Hindlimb muscle (tissue), 1 donor: ENCODE measurements at regions not wholly inside any gene's neighbourhood (a gene's known extent, or its start where the extent isn't known, plus 50 kb on each side); places are given as distances from the start of the nearest gene placed in this dataset.
A peak's percentile ranks its signal among the peaks of the same experiment; 100 is the strongest.
"Not testable (repeated sequence)": the region's sequence is repeated elsewhere in the genome, so short reads cannot be mapped to it uniquely, and the experiment has no call there.

Experiments used
- DNase-seq: peaks from one replicate; pipeline ENCODE4 v3.0.0-alpha.2; 2013

DNA sequence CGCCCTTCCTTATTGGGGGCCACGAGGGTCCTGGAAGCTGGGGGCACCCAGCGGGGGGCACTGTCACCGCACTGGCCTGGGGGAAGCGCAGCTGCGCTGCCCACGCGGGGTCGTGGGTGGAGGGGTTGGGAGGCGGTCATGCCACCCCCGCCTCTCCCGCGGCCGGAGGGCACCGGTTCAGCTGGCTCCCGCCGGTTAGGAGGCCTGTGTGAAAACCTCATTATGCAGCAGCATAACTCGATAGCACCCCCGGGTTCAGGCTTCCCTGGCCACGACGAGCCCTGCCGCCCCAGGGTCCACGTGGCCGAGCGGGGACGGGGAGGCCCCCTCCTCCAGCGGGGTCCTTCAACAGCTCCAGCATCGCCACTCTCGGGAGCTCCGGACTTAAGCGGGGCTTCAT is 91.2 kb upstream of the ERCC6L2 start:
- no peak for DNase-seq

DNA sequence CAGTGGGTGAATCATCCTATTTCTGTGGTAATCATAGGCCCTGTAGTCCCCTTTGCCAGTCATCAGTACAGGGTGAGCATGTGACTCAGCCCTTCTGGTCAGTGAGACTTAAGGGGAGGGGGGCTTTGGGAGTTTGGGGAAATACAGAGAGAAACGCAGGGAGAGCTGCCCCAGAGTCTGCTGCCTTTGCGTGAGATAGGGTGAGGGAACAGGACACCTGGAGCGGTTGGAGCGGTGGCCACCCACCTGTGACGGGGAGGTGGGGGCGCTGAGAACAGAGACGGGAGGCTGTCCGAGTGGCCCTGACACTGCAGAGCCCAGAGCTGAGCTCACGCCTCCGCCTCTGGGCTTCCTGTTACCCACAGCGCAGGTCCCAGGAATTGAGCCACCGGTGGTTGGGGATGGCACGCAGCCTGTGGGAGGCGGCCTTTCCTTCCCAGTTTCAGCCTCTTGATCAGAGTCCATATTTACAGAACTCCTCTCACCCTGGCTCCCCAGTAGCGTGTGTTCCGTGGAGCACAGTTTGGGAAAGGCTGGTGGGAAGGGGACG is 92.0 kb upstream of the ERCC6L2 start:
- no peak for DNase-seq

DNA sequence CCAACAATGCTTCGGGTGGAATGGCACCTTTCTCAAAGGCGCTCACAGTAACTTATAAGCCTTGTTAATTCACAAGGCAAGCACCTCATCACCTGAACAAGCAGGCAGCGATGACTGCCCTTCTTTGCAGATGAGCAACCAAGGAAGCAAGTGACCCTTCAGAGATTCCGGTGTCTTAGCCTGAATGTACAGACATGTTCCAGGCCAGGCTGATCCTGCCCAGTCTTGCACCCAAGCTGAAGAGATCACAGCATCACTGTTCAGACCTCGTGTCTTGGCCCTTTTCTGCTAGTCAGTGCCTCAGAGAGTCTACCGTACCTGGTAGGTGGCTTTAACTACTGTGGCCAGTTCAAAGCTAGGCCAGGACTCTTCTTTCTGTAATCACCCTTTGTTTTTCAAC is 94.7 kb upstream of the ERCC6L2 start:
- no peak for DNase-seq

DNA sequence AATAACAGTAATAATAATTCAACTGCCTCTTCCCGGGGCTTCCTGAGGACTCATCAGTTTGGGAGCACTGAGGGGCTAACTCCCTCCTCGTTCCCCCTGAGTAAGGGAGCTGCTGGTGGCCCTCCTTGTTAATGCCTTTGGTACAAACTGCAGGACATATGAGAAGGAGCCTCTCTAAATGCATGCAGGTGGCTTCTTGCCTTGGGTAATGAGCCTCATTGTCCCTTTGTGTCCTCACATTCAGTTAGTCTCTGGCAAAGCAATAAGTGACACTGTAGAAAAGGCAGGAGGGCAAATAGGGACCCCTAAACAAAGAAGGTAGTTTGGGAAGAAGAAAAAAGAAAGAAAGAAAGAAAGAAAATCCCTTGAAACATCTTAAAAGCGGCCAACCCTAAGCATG is 95.4 kb upstream of the ERCC6L2 start:
- no peak for DNase-seq

DNA sequence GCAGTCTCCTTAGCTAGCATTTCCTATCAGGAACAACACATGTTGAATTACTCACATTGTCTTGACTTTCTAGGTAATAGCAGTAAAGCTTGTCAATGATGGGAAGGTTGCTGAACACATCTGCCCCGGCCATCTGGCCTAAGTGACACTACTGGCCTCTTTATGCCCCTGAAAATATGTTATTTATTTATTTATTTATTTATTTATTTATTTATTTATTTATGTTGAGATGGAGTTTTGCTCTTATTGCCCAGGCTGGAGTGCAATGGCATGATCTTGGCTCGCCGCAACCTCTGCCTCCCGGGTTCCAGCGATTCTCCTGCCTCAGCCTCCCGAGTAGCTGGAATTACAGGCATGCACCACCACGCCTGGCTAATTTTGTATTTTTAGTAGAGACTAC is 95.9 kb upstream of the ERCC6L2 start:
- DNase-seq = not testable (repeated sequence)

DNA sequence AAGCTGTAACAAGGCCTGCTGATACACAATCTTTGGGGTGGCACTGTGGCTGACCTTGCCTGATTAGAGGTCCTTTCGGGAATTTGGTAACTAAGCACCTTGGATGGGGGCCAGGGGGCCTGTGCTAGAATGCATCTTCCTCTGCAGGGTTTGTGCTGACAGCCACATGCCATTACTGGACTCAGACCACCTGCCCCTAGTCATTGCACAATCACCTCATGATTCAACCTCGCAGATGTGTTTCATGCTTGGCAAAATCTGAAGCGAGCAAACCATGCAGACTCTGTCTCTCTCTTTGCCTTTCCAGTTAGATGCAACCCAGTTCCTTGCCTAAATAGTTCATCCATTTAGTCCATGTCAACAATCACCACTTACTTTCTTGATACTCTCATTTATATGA is 96.5 kb upstream of the ERCC6L2 start:
- no peak for DNase-seq

DNA sequence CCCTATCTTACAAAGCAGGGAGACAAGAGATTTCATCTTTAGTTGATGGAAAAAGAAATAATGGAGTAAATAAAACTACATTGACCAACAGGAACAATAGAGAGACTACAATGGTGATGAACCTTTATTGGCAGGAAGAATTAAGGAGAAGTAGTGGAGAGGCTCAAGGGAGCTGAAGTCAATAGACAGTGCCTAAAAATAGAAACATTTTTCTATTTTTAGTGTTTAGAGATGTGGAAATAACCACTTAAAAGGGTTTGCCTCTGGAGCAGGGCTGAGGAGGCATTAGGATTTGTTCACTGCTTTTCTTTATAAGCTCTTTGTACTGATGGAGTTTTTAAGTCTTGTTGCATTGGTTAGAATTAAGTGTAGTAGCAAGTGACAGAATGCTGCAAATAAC is 98.4 kb upstream of the ERCC6L2 start:
- DNase-seq = no peak

DNA sequence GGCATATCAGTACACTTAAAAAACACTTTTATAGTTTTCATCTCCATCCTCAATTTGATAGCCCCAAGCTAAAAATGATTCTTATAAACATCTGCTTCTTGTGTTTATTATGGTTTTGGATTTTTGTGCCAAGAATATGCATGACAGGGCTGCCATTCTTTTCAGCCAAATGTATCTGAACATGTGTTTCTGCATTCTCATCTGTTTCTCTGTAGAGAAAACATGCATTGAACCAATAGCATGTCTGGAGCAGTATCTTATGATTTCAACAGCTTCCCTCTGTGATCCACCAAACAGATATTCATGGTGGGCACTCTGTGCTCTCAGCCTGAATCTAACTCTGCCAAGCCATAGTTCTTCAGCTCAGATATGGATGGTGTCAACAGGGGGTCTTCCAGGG is 99.3 kb upstream of the ERCC6L2 start:
- DNase-seq = no peak

DNA sequence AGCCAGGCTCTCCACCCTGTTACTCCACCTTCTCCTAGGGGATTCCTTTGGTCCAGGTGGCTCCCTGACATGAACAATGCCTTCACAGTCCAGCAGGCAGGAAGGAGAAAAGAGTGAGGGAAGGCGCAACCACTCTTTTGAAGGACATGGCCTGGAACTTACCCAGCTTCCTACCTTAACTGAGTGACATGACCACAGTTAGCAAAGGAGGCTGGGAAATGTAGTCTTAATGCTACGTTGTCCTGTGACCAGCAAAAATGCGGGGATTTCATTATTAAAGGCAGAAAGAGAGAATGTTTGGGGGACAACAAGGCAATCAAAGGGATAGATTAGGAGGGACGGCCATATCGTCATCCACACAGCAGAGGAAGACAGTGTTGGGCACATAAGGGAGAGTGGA is 100.3 kb upstream of the ERCC6L2 start:
- no peak for DNase-seq

DNA sequence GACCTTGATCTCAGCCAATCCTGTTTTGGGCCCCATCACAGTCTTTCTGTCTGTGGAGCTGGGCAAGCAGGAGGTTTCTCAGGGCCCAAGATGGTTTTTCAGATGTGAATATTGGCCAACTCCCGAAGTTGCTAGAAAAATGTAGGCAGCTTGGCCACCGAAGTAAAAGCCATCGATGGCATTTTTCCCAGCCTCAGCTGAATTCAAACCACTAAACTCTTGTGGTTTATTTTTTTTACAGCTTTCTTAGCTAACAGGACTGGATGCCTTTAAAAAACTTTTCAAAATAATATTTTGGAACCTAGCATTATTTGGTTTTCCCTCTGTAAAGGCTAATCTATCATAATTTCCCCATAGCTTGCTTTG is 102.5 kb upstream of the ERCC6L2 start:
- DNase-seq = no peak

DNA sequence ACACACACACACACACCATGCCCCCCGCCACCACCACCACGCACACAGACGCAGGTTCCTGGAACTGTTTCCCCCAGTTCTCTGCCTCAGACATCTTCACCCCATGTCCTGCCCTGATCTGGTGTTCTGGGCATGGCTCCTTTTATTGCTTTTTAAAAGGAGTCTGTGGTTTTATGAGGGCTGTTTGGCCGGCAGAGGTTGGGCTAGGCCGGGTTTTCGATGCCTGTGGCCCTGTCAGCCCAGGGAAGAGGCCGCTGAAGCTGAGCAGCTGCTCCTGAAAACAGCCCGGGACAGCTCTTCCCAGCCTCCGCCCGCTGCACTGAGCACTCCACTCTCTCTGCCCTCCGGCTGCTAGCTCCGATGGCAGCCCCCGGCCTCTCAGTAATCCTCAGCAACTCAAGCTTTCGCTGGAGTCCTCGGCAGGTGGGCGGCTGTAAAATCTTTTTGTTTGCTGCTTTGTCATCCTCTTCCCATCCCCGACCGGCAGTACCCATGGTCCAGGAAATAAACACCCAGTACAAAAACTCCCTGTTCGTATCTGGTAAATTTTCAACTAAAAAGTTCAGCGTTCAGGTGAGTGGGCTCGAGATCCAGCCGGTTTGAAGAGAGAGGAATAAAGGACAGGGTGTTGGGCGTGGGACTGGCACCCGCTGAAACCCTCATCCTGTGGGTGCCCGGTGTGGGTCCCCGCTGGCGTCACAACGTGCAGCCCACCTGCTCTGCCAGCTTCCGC is 103.0 kb upstream of the ERCC6L2 start:
- peak; percentile 45 for DNase-seq

DNA sequence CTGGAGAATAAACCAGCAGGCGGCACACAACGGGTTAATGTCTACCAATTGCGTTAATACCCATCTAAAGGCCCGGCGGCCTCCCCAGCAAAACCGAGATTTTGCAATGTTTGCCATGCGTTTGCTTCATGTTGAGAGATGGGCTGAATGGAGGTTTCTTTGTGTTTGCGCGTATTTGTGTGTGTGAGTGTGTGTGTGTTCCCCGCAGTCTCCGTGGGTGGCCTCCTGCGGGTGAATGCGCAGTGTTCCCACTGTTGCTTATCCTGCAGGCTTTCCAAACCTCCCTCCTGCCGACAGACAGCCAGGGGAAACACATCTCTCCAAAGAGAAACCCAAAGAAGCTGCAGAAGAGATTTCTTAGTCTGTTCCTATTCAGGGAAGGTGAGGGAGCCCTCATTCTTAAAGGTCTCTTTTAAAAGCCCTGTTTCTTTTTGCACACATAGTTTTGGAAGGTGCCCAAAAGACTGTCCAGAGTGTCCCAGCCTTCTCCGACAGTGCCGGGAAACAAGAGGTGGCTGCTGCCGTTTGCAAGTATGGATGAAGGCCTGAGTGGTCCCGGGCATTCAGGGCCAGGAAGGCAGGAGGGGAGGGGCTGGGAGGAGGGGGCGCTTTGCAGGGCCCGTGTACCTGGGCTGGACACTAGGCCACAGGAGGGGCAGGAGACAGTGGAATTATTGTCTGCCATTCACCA is 103.8 kb upstream of the ERCC6L2 start:
- no peak for DNase-seq

DNA sequence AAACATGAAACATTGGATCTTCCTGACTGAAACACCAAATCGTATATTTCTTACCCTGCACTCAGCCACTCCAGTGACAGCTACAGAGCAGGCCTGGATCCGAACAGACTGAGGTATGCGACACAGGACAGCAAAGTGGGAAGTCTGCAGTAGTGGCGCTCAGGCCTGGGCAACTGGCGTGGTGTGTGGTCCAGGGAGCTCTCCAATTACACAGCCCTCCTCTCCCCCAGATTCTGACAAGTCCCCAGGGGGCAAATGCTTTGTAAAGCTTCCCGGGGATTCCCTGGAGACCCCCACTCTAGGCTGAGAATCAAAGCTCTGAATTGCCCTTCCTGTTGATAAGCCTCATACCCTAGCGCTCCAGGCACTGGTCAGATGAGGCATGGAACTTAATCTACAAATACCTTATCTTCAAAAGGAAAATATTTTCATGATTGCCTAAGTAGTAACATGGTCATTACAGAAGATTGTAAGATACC is 104.8 kb upstream of the ERCC6L2 start:
- DNase-seq = no peak

DNA sequence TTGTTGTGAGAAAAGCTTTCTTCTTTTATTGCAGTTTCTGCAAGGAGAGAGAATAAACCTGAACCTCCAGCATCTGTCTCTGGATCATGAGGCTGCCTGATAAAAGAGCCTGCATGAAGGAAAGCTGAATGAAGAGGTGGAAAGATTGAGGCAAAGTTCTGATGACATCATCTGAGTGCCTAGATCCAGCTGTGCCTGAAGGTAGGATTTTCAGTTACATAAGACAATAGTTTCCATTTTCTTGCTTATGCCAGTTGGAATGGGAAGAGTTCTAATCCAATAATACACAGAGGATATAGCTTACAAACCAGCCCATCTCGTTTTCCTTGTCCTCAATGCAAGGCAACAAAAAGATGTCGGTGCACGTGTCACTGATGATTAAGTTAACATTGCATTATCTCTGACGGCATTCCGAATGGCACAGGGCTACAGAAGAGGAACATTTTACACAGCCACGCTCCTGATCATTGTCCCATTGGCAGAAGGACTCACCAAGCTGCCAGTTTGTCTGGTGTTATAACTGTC is 105.5 kb upstream of the ERCC6L2 start:
- no peak for DNase-seq

DNA sequence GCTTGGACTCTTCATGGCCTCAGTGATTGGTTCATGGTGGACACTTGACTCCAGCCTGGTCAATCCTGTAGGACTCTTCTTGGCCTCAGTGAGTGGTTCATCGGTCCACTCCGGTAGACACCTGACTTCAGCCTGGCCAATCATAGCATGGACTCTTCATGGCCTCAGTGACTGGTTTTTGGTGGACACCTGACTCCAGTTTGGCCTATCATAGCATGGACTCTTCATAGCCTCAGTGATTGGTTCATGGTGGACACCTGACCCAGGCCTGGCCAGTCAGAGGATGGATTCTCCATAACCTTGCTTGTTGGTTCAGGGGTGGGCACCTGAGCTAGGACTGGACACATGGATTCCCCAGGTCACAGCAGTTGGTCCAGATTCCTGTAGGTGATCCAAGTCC is 106.0 kb upstream of the ERCC6L2 start:
- DNase-seq = no peak

DNA sequence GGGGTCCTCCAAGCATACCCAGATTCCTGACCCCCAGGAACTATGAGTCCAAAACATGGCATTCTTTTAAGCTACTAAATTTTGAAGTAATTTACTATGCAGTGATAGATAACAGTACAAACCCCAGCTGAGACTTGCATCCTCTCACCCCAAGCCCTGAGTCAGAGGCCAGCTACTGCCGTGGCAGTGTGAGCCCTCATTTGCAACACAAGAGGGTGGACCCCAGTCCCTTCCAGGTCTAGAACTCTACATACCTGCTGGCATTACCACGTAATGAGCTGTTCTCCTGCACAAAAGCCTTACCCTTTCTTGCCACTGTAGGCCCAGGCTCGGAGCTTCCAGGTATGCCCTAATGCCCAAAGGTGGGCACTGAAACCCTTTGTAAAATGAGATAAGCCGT is 108.6 kb upstream of the ERCC6L2 start:
- DNase-seq = no peak

DNA sequence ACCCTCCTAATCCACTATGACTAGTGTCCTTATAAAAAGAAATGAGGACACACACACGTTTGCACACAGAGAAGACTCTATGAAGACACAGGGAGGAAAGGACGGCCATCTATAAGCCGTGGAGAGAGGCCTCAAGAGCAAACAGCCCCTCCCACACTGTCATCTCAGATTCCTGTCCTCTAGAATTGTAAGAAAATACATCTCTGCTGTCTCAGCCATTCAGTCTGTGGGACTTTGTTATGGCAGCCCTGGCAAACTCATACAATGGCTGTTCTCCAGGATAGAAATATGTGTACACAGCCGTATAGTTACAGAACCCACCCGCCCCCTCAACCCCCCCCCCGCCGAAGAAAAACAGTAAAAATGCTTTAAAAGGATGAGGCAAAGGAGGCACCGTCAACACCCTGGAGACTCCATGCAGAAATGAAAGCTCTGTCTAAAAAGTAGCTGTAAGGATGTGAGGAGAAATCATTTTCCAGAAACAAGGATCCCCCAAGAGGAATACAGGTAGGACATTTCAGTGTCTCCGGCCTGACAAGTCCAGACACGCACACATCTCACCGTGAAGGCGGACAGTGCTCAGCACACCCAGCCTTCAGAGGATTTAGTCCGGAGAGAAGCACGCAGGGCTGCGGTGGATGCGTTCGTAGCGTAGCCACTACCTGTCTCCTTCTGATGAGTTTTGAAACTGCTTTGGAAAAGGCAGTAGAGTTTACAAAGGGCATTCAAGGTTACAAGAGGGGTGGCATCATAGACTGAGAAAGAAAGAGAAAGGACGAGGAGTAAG is 110.8 kb upstream of the ERCC6L2 start:
- DNase-seq = no peak

DNA sequence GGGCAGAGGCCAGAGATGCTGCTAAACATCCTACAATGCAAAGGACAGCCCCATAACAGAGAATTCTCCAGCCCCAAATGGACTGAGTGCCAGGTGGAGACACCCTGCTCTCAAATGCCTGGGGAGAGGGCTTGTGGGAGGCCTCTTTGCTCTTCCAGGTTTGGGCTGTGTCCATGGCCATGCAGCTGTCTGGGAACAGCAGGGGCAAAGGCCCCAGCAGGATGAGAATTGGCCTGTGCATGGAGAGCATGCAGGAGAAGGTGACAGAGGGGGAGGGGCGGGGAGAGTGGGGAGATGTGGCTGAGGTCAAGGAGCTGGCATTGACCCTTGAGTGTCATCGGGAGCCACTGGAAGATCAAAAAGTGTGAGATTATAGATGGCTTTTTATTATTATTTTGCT is 111.5 kb upstream of the ERCC6L2 start:
- DNase-seq = no peak

DNA sequence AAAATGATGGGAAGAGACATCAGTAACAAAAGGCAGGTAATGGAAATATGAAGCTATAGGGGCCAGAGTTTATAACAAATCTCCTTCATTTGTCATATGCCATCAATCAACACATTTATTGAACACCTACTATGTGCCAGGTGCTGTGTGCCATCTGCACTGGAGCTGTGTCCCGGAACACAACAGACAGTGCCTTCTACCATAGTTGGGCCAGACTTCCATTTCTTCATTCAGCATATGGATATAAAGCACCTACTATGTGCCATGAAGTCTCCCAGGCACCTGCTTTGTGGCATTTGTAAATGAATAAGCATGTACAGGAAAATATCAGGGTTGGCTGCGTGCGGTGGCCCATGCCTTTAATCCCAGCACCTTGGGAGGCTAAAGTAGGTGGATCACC is 112.5 kb upstream of the ERCC6L2 start:
- DNase-seq = no peak

DNA sequence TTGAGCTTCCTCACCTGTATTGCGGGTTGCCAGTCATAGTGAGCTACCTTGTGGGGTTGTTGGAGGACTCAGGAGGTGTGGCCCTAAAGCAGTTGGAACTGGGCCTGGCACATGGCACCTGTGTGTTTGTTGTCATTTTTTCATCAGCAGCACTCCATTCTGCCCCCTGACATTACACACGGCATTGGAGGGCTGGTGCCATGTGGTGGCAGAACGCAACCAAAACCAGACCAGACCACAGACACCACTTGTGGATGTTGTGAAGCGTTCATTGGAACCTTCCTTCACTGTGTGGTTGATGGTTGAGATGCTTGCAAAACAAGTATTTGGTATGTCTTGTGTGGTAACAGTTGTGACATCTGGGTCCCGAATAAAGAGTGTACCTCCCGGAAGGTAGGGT is 113.2 kb upstream of the ERCC6L2 start:
- no peak for DNase-seq

DNA sequence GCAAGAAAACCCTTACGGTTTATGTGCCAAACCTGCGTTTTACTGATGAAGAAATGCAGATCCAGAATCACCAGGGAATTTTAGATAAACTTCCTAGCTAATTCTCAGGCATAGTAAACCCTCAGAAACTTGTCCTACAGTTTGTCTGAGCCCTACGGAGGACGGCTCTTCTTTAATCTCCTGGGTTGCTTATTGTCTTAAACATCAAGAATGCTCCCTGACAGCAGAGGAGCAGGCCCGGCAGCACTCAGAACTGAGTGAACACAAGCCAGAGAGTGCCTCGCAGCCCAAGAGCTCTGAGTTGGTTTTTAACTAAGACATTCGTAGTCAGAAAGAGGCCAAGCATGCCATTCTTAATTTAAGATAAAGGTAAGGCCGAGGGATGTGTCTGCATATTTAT is 114.7 kb upstream of the ERCC6L2 start:
- DNase-seq = no peak

DNA sequence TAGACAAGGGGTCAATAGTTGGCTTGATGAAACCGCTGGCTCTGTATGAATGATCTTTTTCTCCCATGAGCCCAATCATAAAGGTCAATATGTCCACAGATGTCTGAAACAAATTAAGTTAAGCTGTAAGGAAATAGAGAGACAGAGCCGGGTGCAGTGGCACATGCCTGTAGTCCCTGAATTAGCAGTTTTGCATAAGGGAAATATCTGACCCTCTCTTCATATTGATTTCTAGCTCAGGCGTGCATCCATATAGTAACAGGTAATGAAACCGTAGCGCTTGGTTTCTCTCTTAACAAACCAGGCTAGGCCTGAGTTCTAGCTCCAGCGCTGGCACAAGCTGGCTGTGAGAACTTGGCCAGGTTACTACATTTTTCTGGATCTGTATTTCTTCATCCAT is 118.1 kb upstream of the ERCC6L2 start:
- no peak for DNase-seq

DNA sequence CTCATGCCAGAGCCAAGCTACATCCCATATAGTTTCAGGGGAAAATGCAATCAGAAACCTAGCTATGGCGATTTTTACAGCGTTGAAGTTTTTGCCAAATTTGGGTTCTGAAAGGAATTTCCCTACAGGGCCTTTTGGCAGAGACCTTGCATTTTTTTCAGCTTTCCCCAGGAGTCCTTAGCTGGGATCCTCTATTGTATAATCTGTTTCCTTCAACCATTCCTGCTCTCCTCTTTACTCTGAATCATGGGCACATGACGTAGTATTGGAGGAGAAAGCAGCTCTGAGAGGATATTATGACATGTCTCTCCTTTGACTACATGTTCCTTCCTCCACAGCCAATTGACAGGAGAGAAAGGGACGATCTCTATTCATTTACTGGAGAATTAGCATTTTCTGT is 118.5 kb upstream of the ERCC6L2 start:
- no peak for DNase-seq
